Parathyroid adenoma (tissue), 2 donors: ENCODE measurements at regions not wholly inside any gene's neighbourhood (a gene's known extent, or its start where the extent isn't known, plus 50 kb on each side); places are given as distances from the start of the nearest gene placed in this dataset.

Experiments
- H2AFZ ChIP-seq: fragments of 300-600 bp; sonication (generic); one replicate; pipeline ENCODE4 v1.7.0; 2017; ENCODE audit warnings: antibody characterized with exemption, mild to moderate bottlenecking
- H3K27ac ChIP-seq: fragments of 300-600 bp; sonication (generic); one replicate; pipeline ENCODE4 v1.7.0; 2017
- H3K27me3 ChIP-seq: fragments of 300-600 bp; sonication (generic); one replicate; pipeline ENCODE4 v1.7.0; 2017; ENCODE audit warnings: low read length; ENCODE audit not compliant: control insufficient read depth, insufficient read depth
- H3K36me3 ChIP-seq: fragments of 300-600 bp; sonication (generic); one replicate; pipeline ENCODE4 v1.7.0; 2017; ENCODE audit warnings: low read length; ENCODE audit not compliant: control insufficient read depth, insufficient read depth
- H3K4me1 ChIP-seq: fragments of 300-600 bp; sonication (generic); one replicate; pipeline ENCODE4 v1.7.0; 2017; ENCODE audit warnings: control low read depth
- H3K4me2 ChIP-seq: fragments of 300-600 bp; sonication (generic); one replicate; pipeline ENCODE4 v1.7.0; 2017; ENCODE audit warnings: low read length
- H3K4me3 ChIP-seq: fragments of 300-600 bp; sonication (generic); one replicate; pipeline ENCODE4 v1.7.0; 2017; ENCODE audit warnings: low read depth, low read length
- H3K79me2 ChIP-seq: fragments of 300-600 bp; sonication (generic); one replicate; pipeline ENCODE4 v1.7.0; 2017; ENCODE audit warnings: control low read depth
- H3K9ac ChIP-seq: fragments of 300-600 bp; sonication (generic); one replicate; pipeline ENCODE4 v1.7.0; 2017; ENCODE audit warnings: mild to moderate bottlenecking
- H3K9me3 ChIP-seq: fragments of 300-600 bp; sonication (generic); one replicate; pipeline ENCODE4 v1.7.0; 2017; ENCODE audit warnings: low read length; ENCODE audit not compliant: control insufficient read depth
- CTCF ChIP-seq: fragments of 300-600 bp; sonication (generic); IDR thresholded peaks from one replicate; pipeline ENCODE4 v1.7.0; 2017; ENCODE audit warnings: antibody characterized with exemption, mild to moderate bottlenecking
- donor health status: primary hyperparathyroidism.

- H3K79me2 ChIP-seq = no peaks in the 10 kb centered on the region
- no peak overlapping the region for H3K4me2 ChIP-seq
- no peaks in the 10 kb centered on the region for H3K36me3 ChIP-seq
- H3K4me1 ChIP-seq = no peaks in the 10 kb centered on the region
- no peaks in the 10 kb centered on the region for H3K9me3 ChIP-seq
- H3K27me3 ChIP-seq = no peaks in the 10 kb centered on the region
- TF ChIP-seq CTCF = no peak
- H2AFZ ChIP-seq = no peak overlapping the region
- no peak overlapping the region for H3K27ac ChIP-seq
- H3K9ac ChIP-seq = no peak overlapping the region
- no peak overlapping the region for H3K4me3 ChIP-seq
Measured at GRCh38 chr4:60042231-60042652, 1157.9 kb upstream of the ADGRL3 start.

GRCh38 chr4:60042941-60043340 lies 1157.2 kb upstream of the ADGRL3 start:
- H3K27me3 ChIP-seq = no peaks in the 10 kb centered on the region
- no peak overlapping the region for H3K9ac ChIP-seq

GRCh38 chr4:60078984-60079383 lies 1121.1 kb upstream of the ADGRL3 start:
- Histone ChIP-seq H3K27me3 (no peaks in the 10 kb centered on the region), H3K36me3 (no peaks in the 10 kb centered on the region), H3K9me3 (no peaks in the 10 kb centered on the region), H3K4me2 (no peak overlapping the region), H3K79me2 (no peaks in the 10 kb centered on the region), H3K4me3 (no peak overlapping the region), H3K4me1 (no peaks in the 10 kb centered on the region), H3K27ac (no peak overlapping the region), H2AFZ (no peak overlapping the region), H3K9ac (no peak overlapping the region)
- no peak for TF ChIP-seq CTCF

More at GRCh38 chr4:60042941-60043340, 1157.2 kb upstream of the ADGRL3 start:
- H3K4me1 ChIP-seq = no peaks in the 10 kb centered on the region
- H3K9me3 ChIP-seq = no peaks in the 10 kb centered on the region
- no peak for TF ChIP-seq CTCF
- H2AFZ ChIP-seq = no peak overlapping the region
- no peak overlapping the region for H3K27ac ChIP-seq
- no peaks in the 10 kb centered on the region for H3K79me2 ChIP-seq
- H3K4me2 ChIP-seq = no peak overlapping the region
- H3K36me3 ChIP-seq = no peaks in the 10 kb centered on the region
- H3K4me3 ChIP-seq = no peak overlapping the region

GRCh38 chr4:60081839-60082238 lies 1118.3 kb upstream of the ADGRL3 start:
- Histone ChIP-seq H2AFZ (no peak overlapping the region), H3K4me1 (no peaks in the 10 kb centered on the region), H3K27me3 (no peaks in the 10 kb centered on the region), H3K9ac (no peak overlapping the region), H3K4me2 (no peak overlapping the region), H3K4me3 (no peak overlapping the region), H3K79me2 (no peaks in the 10 kb centered on the region), H3K9me3 (no peaks in the 10 kb centered on the region), H3K36me3 (no peaks in the 10 kb centered on the region), H3K27ac (no peak overlapping the region)
- no peak for TF ChIP-seq CTCF

GRCh38 chr4:60088807-60089486 lies 1111.2 kb upstream of the ADGRL3 start:
- Histone ChIP-seq H3K4me1 (no peaks in the 10 kb centered on the region), H3K4me3 (no peak overlapping the region), H3K27ac (no peak overlapping the region), H3K36me3 (no peaks in the 10 kb centered on the region), H3K4me2 (no peak overlapping the region), H2AFZ (no peak overlapping the region), H3K79me2 (no peaks in the 10 kb centered on the region), H3K9ac (no peak overlapping the region), H3K27me3 (no peaks in the 10 kb centered on the region), H3K9me3 (no peaks in the 10 kb centered on the region)
- TF ChIP-seq CTCF = no peak
